GM23338 (cell line): ENCODE measurements at regions not wholly inside any gene's neighbourhood (a gene's known extent, or its start where the extent isn't known, plus 50 kb on each side); places are given as distances from the start of the nearest gene placed in this dataset.

ENCODE experiments used
- CTCF ChIP-seq, 2 experiments: fragments of 200-600 bp in 1 of 2; sonication (generic) in 1 of 2; conservative IDR thresholded peaks; 2 replicates each; pipeline versions ENCODE4 v1.5.1 to v1.6.1; 2016 to 2017; ENCODE audit warnings: antibody characterized with exemption in 2 of 2, low read depth in 2 of 2, mild to moderate bottlenecking in 2 of 2, moderate library complexity in 1 of 2
- EZH2 ChIP-seq: fragments of 200-600 bp; sonication (generic); IDR thresholded peaks from one replicate; pipeline ENCODE4 v1.8.0; 2017; ENCODE audit warnings: antibody characterized with exemption, mild to moderate bottlenecking, low read depth; ENCODE audit not compliant: unreplicated experiment
- EZH2phosphoT487 ChIP-seq: fragments of 200-600 bp; sonication (generic); IDR thresholded peaks from one replicate; pipeline ENCODE4 v1.8.1; 2018; ENCODE audit warnings: antibody characterized with exemption; ENCODE audit not compliant: unreplicated experiment
- POLR2AphosphoS5 ChIP-seq: IDR thresholded peaks from 2 replicates; pipeline ENCODE4 v1.6.1; 2016; ENCODE audit warnings: antibody characterized with exemption, low read depth
- REST ChIP-seq: IDR thresholded peaks from one replicate; pipeline ENCODE4 v1.6.1; 2018; ENCODE audit warnings: antibody characterized with exemption; ENCODE audit not compliant: unreplicated experiment
- STAT1 ChIP-seq: IDR thresholded peaks from one replicate; pipeline ENCODE4 v1.6.1; 2016; ENCODE audit warnings: antibody characterized with exemption; ENCODE audit not compliant: unreplicated experiment
- ZNF462 ChIP-seq: fragments of 250-450 bp; sonication (Bioruptor Pico); IDR thresholded peaks from 2 replicates; pipeline ENCODE4 v1.5.0; 2020; ENCODE audit warnings: mild to moderate bottlenecking, moderate library complexity

- no peak for TF ChIP-seq EZH2phosphoT487
- no peak for TF ChIP-seq CTCF (conservative IDR thresholded peaks at IDR 0.05; ENCODE audit: low read depth in 2 of 2)
- TF ChIP-seq EZH2 = no peak
- no peak for TF ChIP-seq STAT1
- no peak for TF ChIP-seq ZNF462
- no peak for TF ChIP-seq POLR2AphosphoS5
- no peak for TF ChIP-seq REST
Measured at GRCh38 chr2:16413285-16413684, 252.3 kb downstream of the CYRIA start.
